Peyer's patch (tissue), 4 donors: ENCODE measurements at regions not wholly inside any gene's neighbourhood (a gene's known extent, or its start where the extent isn't known, plus 50 kb on each side); places are given as distances from the start of the nearest gene placed in this dataset.

Experiments
- CTCF ChIP-seq, 6 experiments: fragments of 450-650 bp in 4 of 6; fragments of 200-600 bp in 2 of 6; sonication (generic) in 1 of 6; IDR thresholded peaks; one replicate each; pipeline ENCODE4 v1.5.1; 2017 to 2019; ENCODE audit warnings: antibody characterized with exemption in 6 of 6, mild to moderate bottlenecking in 3 of 6, moderate library complexity in 1 of 6
- POLR2A ChIP-seq, 2 donors: fragments of 450-650 bp; IDR thresholded peaks; one replicate each; pipeline ENCODE4 v1.5.1; 2017; ENCODE audit warnings: antibody characterized with exemption in 2 of 2, mild to moderate bottlenecking in 2 of 2, moderate library complexity in 2 of 2

DNA sequence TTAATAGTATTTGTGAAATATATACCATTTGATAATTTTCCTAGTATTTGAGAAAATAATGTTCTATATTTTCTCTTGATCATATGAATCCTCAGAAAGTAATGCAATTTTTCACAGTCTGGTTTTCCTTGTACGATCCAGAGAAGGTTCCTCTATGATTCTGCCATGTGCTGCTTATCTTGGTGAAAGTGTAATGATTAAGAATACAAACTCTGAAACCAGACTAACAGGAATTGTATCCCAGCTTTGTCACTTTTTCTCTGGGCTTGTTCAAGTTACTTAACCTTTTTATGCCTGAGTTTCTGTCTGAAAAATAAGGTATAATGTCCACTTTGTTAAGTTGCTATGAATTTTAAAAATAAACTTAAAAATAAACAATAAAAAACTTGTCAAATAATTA lies 169.6 kb upstream of the ZNF804B start:
- TF ChIP-seq CTCF (IDR thresholded peaks at IDR 0.05) (no peak), POLR2A (IDR thresholded peaks at IDR 0.05) (no peak)
